ENCODE measurements at regions not wholly inside any gene's neighbourhood (a gene's known extent, or its start where the extent isn't known, plus 50 kb on each side); places are given as distances from the start of the nearest gene placed in this dataset.

GRCh38 chr3:5314897-5315296, 127.4 kb downstream of the EDEM1 start:
- no peak for DNase-seq
- Histone ChIP-seq H3K4me3 (ENCODE audit: low read depth, low read length) (no peak overlapping the region), H3K27me3 (replicated peaks) (no peaks in the 10 kb centered on the region), H3K36me3 (replicated peaks) (no peaks in the 10 kb centered on the region), H3K27ac (no peak overlapping the region)
- in situ Hi-C loops (cut with HindIII; ENCODE audit: low pct_ligation_motif_present, low sequenced_read_pairs): no loop called here
- TF ChIP-seq CTCF (IDR thresholded peaks at IDR 0.05; ENCODE audit: low read depth, low read length, missing control alignments): no peak

- no peaks in the 10 kb centered on the region for H3K27me3 ChIP-seq (replicated peaks)
- H3K27ac ChIP-seq: no peak overlapping the region
- no peak for DNase-seq
- TF ChIP-seq CTCF (IDR thresholded peaks at IDR 0.05; ENCODE audit: low read depth, low read length, missing control alignments): no peak
- no peaks in the 10 kb centered on the region for H3K36me3 ChIP-seq (replicated peaks)
- H3K4me3 ChIP-seq (ENCODE audit: low read depth, low read length): no peak overlapping the region
- in situ Hi-C loops (cut with HindIII; ENCODE audit: low pct_ligation_motif_present, low sequenced_read_pairs): no loop called here
Measured at GRCh38 chr3:5317557-5317956, 130.1 kb downstream of the EDEM1 start.

- Histone ChIP-seq H3K27ac (no peak overlapping the region), H3K27me3 (replicated peaks) (no peaks in the 10 kb centered on the region), H3K36me3 (replicated peaks) (no peaks in the 10 kb centered on the region), H3K4me3 (ENCODE audit: low read depth, low read length) (no peak overlapping the region)
- no peak for TF ChIP-seq CTCF (IDR thresholded peaks at IDR 0.05; ENCODE audit: low read depth, low read length, missing control alignments)
- in situ Hi-C loops (cut with HindIII; ENCODE audit: low pct_ligation_motif_present, low sequenced_read_pairs): no loop called here
- DNase-seq: no peak
Measured at GRCh38 chr3:5319454-5319853, 131.9 kb downstream of the EDEM1 start.

GRCh38 chr3:5321666-5322340, 134.3 kb downstream of the EDEM1 start:
- Histone ChIP-seq H3K27me3 (replicated peaks) (no peaks in the 10 kb centered on the region), H3K4me3 (ENCODE audit: low read depth, low read length) (no peak overlapping the region), H3K27ac (no peak overlapping the region), H3K36me3 (replicated peaks) (no peaks in the 10 kb centered on the region)
- no peak for TF ChIP-seq CTCF (IDR thresholded peaks at IDR 0.05; ENCODE audit: low read depth, low read length, missing control alignments)
- in situ Hi-C loops (cut with HindIII; ENCODE audit: low pct_ligation_motif_present, low sequenced_read_pairs): no loop called here
- DNase-seq: no peak

GRCh38 chr3:5324780-5325179, 137.3 kb downstream of the EDEM1 start:
- Histone ChIP-seq H3K27me3 (replicated peaks) (no peaks in the 10 kb centered on the region), H3K36me3 (replicated peaks) (no peaks in the 10 kb centered on the region), H3K27ac (no peak overlapping the region), H3K4me3 (ENCODE audit: low read depth, low read length) (no peak overlapping the region)
- in situ Hi-C loops (cut with HindIII; ENCODE audit: low pct_ligation_motif_present, low sequenced_read_pairs): no loop called here
- DNase-seq: no peak
- TF ChIP-seq CTCF (IDR thresholded peaks at IDR 0.05; ENCODE audit: low read depth, low read length, missing control alignments): no peak
